Colonic mucosa (tissue), 4 donors: ENCODE measurements at regions not wholly inside any gene's neighbourhood (a gene's known extent, or its start where the extent isn't known, plus 50 kb on each side); places are given as distances from the start of the nearest gene placed in this dataset.

ENCODE experiments used
- DNase-seq: peaks from one replicate; pipeline ENCODE4 v3.0.0-alpha.2; 2020
- H3K27ac ChIP-seq: fragments of 200-600 bp; one replicate; pipeline ENCODE4 v1.8.0; 2021
- H3K27me3 ChIP-seq: fragments of 200-600 bp; one replicate; pipeline ENCODE4 v1.8.0; 2021
- H3K36me3 ChIP-seq: fragments of 200-600 bp; one replicate; pipeline ENCODE4 v1.8.0; 2021
- H3K4me1 ChIP-seq: fragments of 200-600 bp; one replicate; pipeline ENCODE4 v1.8.0; 2021; ENCODE audit warnings: mild to moderate bottlenecking
- H3K4me3 ChIP-seq: fragments of 200-600 bp; one replicate; pipeline ENCODE4 v1.8.0; 2021
- H3K9ac ChIP-seq, 2 donors: one replicate each; pipeline ENCODE4 v1.7.0; 2013; ENCODE audit warnings: control low read depth in 2 of 2, low read depth in 2 of 2, low read length in 2 of 2
- H3K9me3 ChIP-seq: fragments of 200-600 bp; one replicate; pipeline ENCODE4 v1.8.0; 2021
- CTCF ChIP-seq: fragments of 200-600 bp; IDR thresholded peaks from one replicate; pipeline ENCODE4 v1.8.0; 2022; ENCODE audit warnings: antibody characterized with exemption, mild to moderate bottlenecking
- intact Hi-C: fragments of 100-400 bp; cut with DNase I; formaldehyde crosslinking; loops from one replicate; pipeline ENCODE4 v1.14.1; 2022
- donor health status: healthy.
- donor health status: DM: no; HTN: no; CAD: no.
- donor health status: DM: no; HTN: no; CAD: no.

- intact Hi-C loops: loop anchor here (10.0 kb wide), 1 partner anchor 308 kb away; no protein-coding TSS in a partner anchor
- DNase-seq: no peak
Measured at GRCh38 chr3:72262736-72263135, 477.8 kb upstream of the PROK2 start.

GRCh38 chr3:72261566-72262564 is 476.9 kb upstream of the PROK2 start:
- no peak for DNase-seq
- no peaks in the 10 kb centered on the region for H3K4me1 ChIP-seq
- H3K9ac ChIP-seq: no peak overlapping the region
- H3K9me3 ChIP-seq: no peaks in the 10 kb centered on the region
- H3K4me3 ChIP-seq: no peak overlapping the region
- no peak for TF ChIP-seq CTCF
- no peaks in the 10 kb centered on the region for H3K36me3 ChIP-seq
- H3K27ac ChIP-seq: no peak overlapping the region
- no peaks in the 10 kb centered on the region for H3K27me3 ChIP-seq
- intact Hi-C loops: loop anchor here (10.0 kb wide), 1 partner anchor 307 kb away; no protein-coding TSS in a partner anchor

More at GRCh38 chr3:72262736-72263135, 477.8 kb upstream of the PROK2 start:
- no peak overlapping the region for H3K27ac ChIP-seq
- no peaks in the 10 kb centered on the region for H3K36me3 ChIP-seq
- no peaks in the 10 kb centered on the region for H3K4me1 ChIP-seq
- H3K4me3 ChIP-seq: no peak overlapping the region
- H3K27me3 ChIP-seq: no peaks in the 10 kb centered on the region
- H3K9me3 ChIP-seq: no peaks in the 10 kb centered on the region
- no peak overlapping the region for H3K9ac ChIP-seq
- no peak for TF ChIP-seq CTCF

- no peak for TF ChIP-seq CTCF
- Histone ChIP-seq H3K27ac (no peak overlapping the region), H3K9ac (no peak overlapping the region), H3K4me3 (no peak overlapping the region), H3K27me3 (no peaks in the 10 kb centered on the region), H3K36me3 (no peaks in the 10 kb centered on the region), H3K4me1 (no peaks in the 10 kb centered on the region), H3K9me3 (no peaks in the 10 kb centered on the region)
- no peak for DNase-seq
- intact Hi-C loops: loop anchor here (10.0 kb wide), 1 partner anchor 306 kb away; no protein-coding TSS in a partner anchor
Measured at GRCh38 chr3:72260588-72260910, 475.6 kb upstream of the PROK2 start.

- intact Hi-C loops: loop anchor here (10.0 kb wide), 1 partner anchor 305 kb away; no protein-coding TSS in a partner anchor
Measured at GRCh38 chr3:72259755-72260587, 475.0 kb upstream of the PROK2 start.

More at GRCh38 chr3:72259755-72260587, 475.0 kb upstream of the PROK2 start:
- no peak overlapping the region for H3K9ac ChIP-seq
- no peak for DNase-seq
- H3K27ac ChIP-seq: no peak overlapping the region
- H3K4me3 ChIP-seq: no peak overlapping the region
- TF ChIP-seq CTCF: no peak
- H3K9me3 ChIP-seq: no peaks in the 10 kb centered on the region
- H3K27me3 ChIP-seq: no peaks in the 10 kb centered on the region
- H3K36me3 ChIP-seq: no peaks in the 10 kb centered on the region
- H3K4me1 ChIP-seq: no peaks in the 10 kb centered on the region
